ENCODE measurements at regions not wholly inside any gene's neighbourhood (a gene's known extent, or its start where the extent isn't known, plus 50 kb on each side); places are given as distances from the start of the nearest gene placed in this dataset.
"Not testable (repeated sequence)": the region's sequence is repeated elsewhere in the genome, so short reads cannot be mapped to it uniquely, and the experiment has no call there.

- peak; percentile 65 for DNase-seq
Measured at GRCh38 chr15:87722941-87723691, 533.4 kb downstream of the NTRK3 start.

- no peak for DNase-seq
Measured at GRCh38 chr15:87720235-87720634, 536.3 kb downstream of the NTRK3 start.

DNA sequence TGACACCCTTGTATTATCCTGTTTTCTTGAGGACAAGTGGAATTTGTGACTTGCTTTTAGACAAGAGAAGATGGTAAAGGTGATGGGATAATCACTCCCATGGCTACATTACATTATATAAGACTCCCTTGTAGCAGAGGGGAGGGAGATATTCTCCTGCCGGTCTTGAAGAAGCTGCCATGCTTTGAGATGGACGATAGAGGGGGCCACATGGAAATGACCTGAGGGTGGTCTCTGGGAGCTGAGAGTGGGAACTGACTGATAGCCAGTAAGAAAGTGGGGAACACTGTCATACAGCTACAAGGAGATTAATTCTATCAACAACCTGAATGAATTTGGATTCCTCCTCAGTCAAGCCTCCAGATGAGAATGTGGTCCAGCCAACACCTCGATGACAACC lies 540.1 kb downstream of the NTRK3 start:
- DNase-seq, result no peak

GRCh38 chr15:87715252-87715651 lies 541.3 kb downstream of the NTRK3 start:
- no peak for DNase-seq

- no peak for DNase-seq
Measured at GRCh38 chr15:87713475-87713879, 543.1 kb downstream of the NTRK3 start.

- no peak for DNase-seq
Measured at GRCh38 chr15:87712211-87712610, 544.3 kb downstream of the NTRK3 start.

DNA sequence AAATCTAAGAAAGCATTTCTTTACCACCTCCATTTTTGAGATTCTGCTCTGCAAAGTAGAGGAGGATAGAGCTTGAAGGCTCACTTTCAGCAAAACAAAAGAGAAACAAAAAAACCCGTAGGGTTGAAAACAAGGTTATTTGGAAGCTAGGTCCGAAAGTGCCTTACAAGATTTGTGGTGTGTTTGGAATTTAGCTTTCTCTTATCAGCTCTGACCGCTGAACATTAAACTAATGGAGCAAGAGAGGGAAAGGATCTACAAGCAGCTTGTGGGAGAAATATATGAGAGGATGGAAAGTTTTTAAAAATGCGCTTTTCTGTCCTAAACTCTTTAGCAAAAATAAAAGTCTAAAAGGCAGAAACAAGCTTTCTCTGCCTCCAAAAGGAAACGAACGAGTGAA lies 545.5 kb downstream of the NTRK3 start:
- no peak for DNase-seq

- DNase-seq, result no peak
Measured at GRCh38 chr15:87710406-87710805, 546.1 kb downstream of the NTRK3 start.

DNA sequence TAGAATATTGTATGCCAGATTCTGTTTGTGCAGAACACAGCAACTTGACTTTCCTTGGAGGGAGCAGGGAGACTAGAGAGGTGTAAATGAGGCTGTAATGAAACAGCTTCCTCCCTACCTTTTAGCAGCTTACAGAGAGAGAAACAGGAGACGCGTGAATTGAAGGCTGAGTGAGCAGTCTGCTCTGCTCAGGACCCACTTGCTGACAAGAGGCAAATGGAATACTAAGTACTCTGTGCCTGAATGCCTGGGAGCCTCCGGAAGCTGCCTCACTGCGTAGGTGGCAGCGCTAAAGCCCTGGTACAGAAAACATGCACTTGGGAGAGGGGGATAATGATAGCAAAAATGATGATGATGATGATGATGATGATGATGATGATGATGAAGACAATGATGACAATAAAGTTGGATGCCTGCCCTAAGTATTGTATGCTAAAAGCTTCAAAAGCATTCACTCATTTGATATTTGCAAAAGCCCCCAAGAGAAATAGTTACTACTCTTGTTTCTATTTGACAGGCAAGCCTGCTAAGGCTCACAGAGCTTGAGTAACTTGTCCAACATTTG lies 548.9 kb downstream of the NTRK3 start:
- DNase-seq, result no peak

DNA sequence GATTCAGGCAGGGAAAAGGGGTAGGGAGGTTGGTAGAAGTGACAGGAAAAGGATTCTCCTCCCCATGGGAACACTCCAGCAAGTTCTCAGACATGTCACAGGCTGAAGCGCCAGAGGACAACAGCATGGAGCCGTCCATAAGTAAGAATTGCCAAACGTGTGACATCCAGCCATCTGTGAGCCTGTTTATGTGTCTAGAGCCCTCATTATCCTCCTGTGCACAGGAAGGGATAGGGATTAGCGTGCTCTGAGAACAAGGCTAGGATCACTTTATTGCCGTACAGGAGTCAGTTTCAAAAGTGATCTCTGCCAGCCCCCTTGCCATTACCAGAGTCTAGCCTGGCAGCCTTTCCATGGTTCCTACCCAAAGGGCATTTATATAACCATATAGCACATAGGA lies 549.5 kb downstream of the NTRK3 start:
- DNase-seq, result no peak

DNA sequence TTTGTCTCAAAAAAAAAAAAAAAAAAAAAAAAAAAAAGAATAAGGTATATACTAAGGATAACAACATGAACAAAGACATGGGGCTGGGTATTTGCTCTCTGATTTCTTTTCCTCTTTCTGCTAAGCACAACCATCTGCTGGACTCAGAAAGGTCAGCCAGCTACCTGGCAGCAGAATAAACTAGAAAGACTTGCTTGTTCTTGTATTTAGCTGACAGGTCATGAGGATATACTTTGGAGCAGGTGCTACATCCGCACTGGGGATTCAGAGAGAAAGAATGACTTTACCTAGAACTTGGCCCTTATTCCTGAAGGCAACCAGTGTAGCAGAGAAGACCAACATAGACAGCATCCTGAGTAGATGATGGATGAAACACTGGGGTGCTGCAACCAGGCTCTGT lies 550.5 kb downstream of the NTRK3 start:
- DNase-seq, result no peak

GRCh38 chr15:87704276-87704675 lies 552.3 kb downstream of the NTRK3 start:
- DNase-seq, result no peak

DNA sequence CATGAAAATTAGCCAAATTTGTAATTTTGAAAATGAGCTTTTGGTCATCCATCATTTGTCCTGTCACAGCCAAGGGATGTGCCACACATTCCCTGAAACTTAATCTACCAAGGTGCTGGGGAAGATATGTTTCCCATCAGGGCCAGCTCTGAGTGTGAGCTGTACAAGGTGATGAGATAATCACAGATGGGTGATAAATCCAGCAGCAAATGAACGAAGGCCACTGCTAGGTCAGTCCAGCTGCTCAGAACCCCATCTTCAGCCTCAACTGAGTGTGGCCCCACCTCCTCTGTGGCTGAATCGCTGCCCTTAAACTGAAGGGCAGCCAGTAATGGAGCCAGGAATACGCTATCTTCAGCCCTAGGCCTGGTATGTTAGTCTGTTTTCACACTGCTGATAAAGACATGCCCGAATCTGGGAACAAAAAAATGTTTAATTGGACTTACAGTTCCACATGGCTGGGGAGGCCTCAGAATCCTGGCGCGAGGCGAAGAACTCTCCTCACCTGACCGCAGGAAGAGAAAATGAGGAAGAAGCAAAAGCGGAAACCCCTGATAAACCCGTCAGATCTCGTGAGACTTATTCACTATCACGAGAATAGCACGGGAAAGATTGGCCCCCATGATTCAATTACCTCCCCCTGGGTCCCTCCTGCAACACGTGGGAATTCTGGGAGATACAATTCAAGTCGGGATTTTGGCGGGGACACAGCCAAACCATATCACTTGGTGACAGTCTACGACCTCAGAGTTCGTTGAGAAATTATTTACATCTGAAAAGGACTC lies 553.0 kb downstream of the NTRK3 start:
- DNase-seq, result no peak

- DNase-seq, result no peak
Measured at GRCh38 chr15:87702270-87702669, 554.3 kb downstream of the NTRK3 start.

DNA sequence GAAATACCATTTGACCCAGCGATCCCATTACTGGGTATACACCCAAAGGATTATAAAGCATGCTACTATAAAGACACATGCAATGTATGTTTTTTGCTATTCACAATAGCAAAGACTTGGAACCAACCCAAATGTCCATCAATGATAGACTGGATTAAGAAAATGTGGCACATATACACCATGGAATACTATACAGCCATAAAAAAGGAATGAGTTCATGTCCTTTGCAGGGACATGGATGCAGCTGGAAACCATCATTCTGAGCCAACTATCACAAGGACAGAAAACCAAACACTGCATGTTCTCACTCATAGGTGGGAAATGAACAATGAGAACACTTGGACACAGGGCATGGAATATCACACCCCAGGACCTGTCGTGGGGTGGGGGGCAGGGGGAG lies 558.1 kb downstream of the NTRK3 start:
- DNase-seq, result not testable (repeated sequence)

DNA sequence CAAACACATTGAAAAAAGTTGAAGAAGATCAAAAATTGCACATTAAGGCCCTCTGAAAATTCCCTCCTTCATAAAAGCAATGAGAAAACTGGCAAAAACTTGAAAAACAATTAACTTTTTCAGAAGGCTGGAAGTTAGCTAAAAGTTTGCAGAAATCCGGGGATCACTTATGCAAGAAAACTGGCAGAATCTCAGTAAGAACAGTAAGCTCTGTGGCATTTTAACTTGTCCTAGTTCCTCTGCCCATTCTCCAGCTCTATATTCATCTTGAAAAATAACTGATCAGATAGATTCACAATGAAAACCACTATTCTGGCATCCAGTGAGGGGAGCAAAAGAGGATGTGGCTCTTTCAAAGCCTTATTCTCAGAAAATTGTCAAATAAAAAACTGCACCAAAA lies 566.8 kb downstream of the NTRK3 start:
- no peak for DNase-seq

DNA sequence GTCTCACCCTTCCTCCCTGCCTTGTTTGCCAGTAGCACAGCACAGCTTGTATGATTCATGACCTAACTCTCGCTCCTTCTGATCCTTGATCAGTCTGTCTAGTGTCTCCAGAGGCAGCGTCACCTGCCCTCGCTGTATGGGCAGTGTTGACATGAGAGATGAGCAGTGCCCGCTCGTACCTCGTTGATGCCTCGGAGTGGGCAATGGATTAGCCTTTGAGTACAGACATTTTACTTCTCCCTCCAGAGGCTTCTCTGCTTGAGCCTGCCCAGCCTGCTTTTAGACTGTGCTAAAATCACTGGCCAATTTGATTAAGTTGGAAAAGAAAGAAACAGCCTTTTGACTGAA lies 569.0 kb downstream of the NTRK3 start:
- no peak for DNase-seq

- no peak for DNase-seq
Measured at GRCh38 chr15:87686841-87687522, 569.6 kb downstream of the NTRK3 start.

- peak; percentile 4 for DNase-seq
Measured at GRCh38 chr15:87686339-87686738, 570.2 kb downstream of the NTRK3 start.

GRCh38 chr15:87682527-87682926 lies 574.0 kb downstream of the NTRK3 start:
- DNase-seq, result no peak

- DNase-seq, result no peak
Measured at GRCh38 chr15:87681104-87681503, 575.4 kb downstream of the NTRK3 start.

DNA sequence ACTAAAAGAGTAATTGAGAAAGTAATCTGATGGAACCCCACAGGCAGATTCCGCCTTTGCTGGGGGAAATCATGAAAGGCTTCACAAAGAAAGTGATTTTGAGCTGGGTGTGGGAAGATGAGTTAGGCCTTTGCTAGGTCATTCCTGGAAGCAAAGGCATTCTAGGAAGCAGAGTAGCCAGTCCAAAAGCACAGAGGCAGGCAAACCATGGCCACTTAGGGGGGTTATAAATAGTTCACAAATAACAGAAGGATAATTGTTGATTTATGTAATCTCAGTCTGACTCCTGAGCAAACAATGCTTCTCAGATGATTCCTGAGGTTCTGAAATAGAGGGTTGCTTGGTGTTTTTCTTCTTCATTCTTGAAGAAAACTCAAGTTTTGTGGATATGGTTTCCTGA lies 576.3 kb downstream of the NTRK3 start:
- DNase-seq, result no peak

GRCh38 chr15:87675271-87675670 lies 581.3 kb downstream of the NTRK3 start:
- DNase-seq, result no peak

All from DMS153 (cell line).